Stomach (tissue), 8 donors: ENCODE measurements at regions not wholly inside any gene's neighbourhood (a gene's known extent, or its start where the extent isn't known, plus 50 kb on each side); places are given as distances from the start of the nearest gene placed in this dataset.

Experiments
- DNase-seq, 2 donors: peaks; one replicate each; pipeline versions ENCODE4 v3.0.0 to v3.0.0-alpha.2; 2013 to 2019
- H3K27ac ChIP-seq, 5 donors: fragments of 200-600 bp in 4 of 5; sonication (generic) in 4 of 5; one replicate each; pipeline ENCODE4 v1.5.1; 2013 to 2019; ENCODE audit warnings: mild to moderate bottlenecking in 1 of 5, moderate library complexity in 1 of 5
- H3K27me3 ChIP-seq, 3 donors: fragments of 200-600 bp; sonication (generic); one replicate each; pipeline ENCODE4 v1.5.1; 2017 to 2019; ENCODE audit warnings: mixed run types in 1 of 3
- H3K36me3 ChIP-seq, 4 donors: fragments of 200-600 bp; sonication (generic); 1 replicate in 3 of 4; 2 replicates in 1 of 4; pipeline ENCODE4 v1.5.1; 2016 to 2019
- H3K4me1 ChIP-seq, 4 donors: fragments of 200-600 bp; sonication (generic); one replicate each; pipeline ENCODE4 v1.5.1; 2016 to 2019
- H3K4me3 ChIP-seq, 4 donors: fragments of 200-600 bp; sonication (generic) in 3 of 4; one replicate each; pipeline ENCODE4 v1.5.1; 2016 to 2019; ENCODE audit warnings: mild to moderate bottlenecking in 1 of 4
- H3K9me3 ChIP-seq, 4 donors: fragments of 200-600 bp; sonication (generic); one replicate each; pipeline ENCODE4 v1.5.1; 2016 to 2019
- CTCF ChIP-seq, 7 experiments: fragments of 450-650 bp in 4 of 7; fragments of 200-600 bp in 3 of 7; sonication (generic) in 3 of 7; IDR thresholded peaks; one replicate each; pipeline ENCODE4 v1.5.1; 2016 to 2019; ENCODE audit warnings: antibody characterized with exemption in 7 of 7, control low read depth in 2 of 7, mild to moderate bottlenecking in 1 of 7
- EP300 ChIP-seq: sonication (generic); formaldehyde crosslinking; IDR thresholded peaks from one replicate; pipeline ENCODE4 v1.6.1; 2017; ENCODE audit warnings: antibody characterized with exemption
- POLR2A ChIP-seq, 4 donors: fragments of 450-650 bp; IDR thresholded peaks; one replicate each; pipeline ENCODE4 v1.6.1; 2016; ENCODE audit warnings: antibody characterized with exemption in 4 of 4, control low read depth in 2 of 4, mild to moderate bottlenecking in 1 of 4, moderate library complexity in 1 of 4
- POLR2AphosphoS5 ChIP-seq, 3 donors: sonication (generic); formaldehyde crosslinking; IDR thresholded peaks; one replicate each; pipeline ENCODE4 v1.6.1; 2016; ENCODE audit warnings: antibody characterized with exemption in 3 of 3
- WGBS, 5 donors: extraction: QIAGEN DNeasy Blood & Tissue Kit in 3 of 5; methylation state at CpG; one replicate each; pipeline versions ENCODE4 v1.1.5 to v1.1.7; 2013 to 2018; 5-methylcytosine and 5-hydroxymethylcytosine counted together
- intact Hi-C: fragments of 100-400 bp; cut with DNase I; formaldehyde crosslinking; loops from one replicate; pipeline ENCODE4 v1.15.1; 2023; ENCODE audit warnings: low total_unique reads
- donor health status: healthy with polysubstance abuse.
- donor health status: Bipolar disorder and iron deficiency.
- donor health status: healthy.

DNA sequence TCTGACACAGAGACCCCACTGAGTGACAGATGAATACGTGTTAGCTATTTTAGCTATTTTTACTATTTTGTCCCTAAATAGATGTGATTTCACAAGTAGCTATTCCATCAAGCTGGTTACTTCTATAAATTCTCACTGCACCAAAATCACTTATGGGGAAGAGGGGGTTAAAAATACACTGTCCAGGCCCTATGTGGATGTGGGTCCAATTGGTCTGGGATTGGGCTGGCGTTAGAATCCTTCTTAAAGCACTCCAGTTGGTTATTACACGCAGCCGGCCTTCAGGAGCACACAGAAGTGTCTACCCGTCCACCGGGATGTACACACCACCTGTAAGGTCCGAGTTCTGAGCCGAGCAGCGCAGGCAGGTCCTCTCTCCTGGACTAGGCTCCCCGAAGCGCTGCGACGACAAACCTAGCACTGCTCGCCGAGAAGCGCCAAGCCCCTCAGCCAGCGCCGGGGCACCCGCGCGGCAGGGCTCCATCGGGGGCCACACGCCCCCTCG lies 222.3 kb upstream of the MKLN1 start:
- Histone ChIP-seq H3K4me3 (peak overlapping the region; percentile 77 to 93 (median 89)), H3K9me3 (no peaks in the 10 kb centered on the region), H3K4me1 (peaks cover 22 to 73% (median 60%) of the 10 kb centered on the region in 4 donors), H3K27ac (peak overlapping the region; percentile 66 to 99 (median 80)), H3K36me3 (peaks cover 0 to 12% (median 2%) of the 10 kb centered on the region in 4 donors), H3K27me3 (no peaks in the 10 kb centered on the region)
- intact Hi-C loops = no loop called here
- no peak for DNase-seq
- TF ChIP-seq POLR2AphosphoS5 (IDR thresholded peaks at IDR 0.05) (no peak), EP300 (no peak), POLR2A (IDR thresholded peaks at IDR 0.05) (no peak), CTCF (IDR thresholded peaks at IDR 0.05) (no peak)
- WGBS, 5 donors = 2 to 5% (median 4%) methylated on average over 10 to 24 of the region's 24 CpGs

DNA sequence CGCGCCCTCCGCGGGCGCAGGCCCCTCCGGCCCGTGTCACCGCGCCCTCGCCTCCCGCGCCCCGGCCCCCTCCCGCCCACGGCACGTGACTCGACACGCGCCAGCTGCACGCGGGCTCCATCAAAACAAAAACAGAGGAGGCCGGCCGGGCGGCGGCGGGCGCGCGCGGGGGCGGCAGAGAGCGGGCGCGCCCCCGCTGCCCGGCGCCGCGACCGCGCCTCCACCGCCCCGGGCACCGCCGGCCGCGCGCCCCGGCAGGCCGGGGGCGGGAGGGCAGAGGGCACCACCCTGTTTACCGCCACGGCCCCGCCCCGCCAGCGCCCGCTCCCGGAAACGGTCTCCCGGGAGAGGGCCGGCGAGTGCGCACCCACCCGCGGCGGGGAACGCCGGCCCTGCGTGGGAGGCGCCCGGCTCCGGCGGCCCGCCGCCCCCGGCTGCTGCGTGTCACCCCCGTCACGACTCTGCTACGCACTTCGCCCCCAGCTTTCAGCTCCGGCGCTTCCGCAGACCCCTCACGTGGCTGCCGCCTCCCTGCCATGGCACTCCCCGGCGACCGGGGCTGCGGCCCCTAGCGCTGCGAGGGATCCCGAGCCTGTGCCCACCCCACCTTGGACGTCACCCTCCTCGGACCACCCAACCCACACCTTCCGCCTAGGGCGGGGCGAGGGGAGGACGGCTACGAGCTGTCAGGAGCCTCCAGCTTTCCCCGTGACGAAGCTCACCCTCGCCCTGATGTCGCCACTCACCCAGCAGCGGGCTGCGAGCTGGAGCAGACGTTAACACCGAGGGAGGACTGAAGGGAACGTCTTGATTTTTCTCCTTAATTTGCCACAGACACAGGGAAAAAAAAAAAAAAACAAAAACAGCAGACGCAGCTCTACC lies 221.6 kb upstream of the MKLN1 start:
- Histone ChIP-seq H3K4me3 (peak overlapping the region; percentile 77 to 93 (median 89)), H3K9me3 (no peaks in the 10 kb centered on the region), H3K27me3 (no peaks in the 10 kb centered on the region), H3K36me3 (peaks cover 0 to 12% (median 0%) of the 10 kb centered on the region in 4 donors), H3K27ac (peak overlapping the region; percentile 90 to 100 (median 99)), H3K4me1 (peaks cover 20 to 73% (median 62%) of the 10 kb centered on the region in 4 donors)
- TF ChIP-seq CTCF (IDR thresholded peaks at IDR 0.05) (no peak), POLR2AphosphoS5 (IDR thresholded peaks at IDR 0.05) (peak; percentile 55 to 90 (median 88)), POLR2A (IDR thresholded peaks at IDR 0.05) (no peak), EP300 (peak; percentile 15)
- intact Hi-C loops = no loop called here
- 0 to 1% (median 1%) methylated on average over 38 to 110 of the region's 110 CpGs for WGBS, 5 donors
- DNase-seq = peak; percentile 83 to 84

GRCh38 chr7:131106681-131107336 lies 220.9 kb upstream of the MKLN1 start:
- no peaks in the 10 kb centered on the region for H3K27me3 ChIP-seq
- no peaks in the 10 kb centered on the region for H3K9me3 ChIP-seq
- H3K4me1 ChIP-seq = peaks cover 15 to 73% (median 62%) of the 10 kb centered on the region in 4 donors
- H3K27ac ChIP-seq = peak overlapping the region; percentile 90 to 100 (median 99)
- peak; percentile 45 to 59 for DNase-seq
- WGBS, 5 donors = 0% methylated on average over 22 to 32 of the region's 32 CpGs
- TF ChIP-seq EP300 (no peak), POLR2AphosphoS5 (IDR thresholded peaks at IDR 0.05) (no peak), CTCF (IDR thresholded peaks at IDR 0.05) (no peak), POLR2A (IDR thresholded peaks at IDR 0.05) (no peak)
- intact Hi-C loops = no loop called here
- H3K4me3 ChIP-seq = peak overlapping the region; percentile 77 to 93 (median 89)
- peaks cover 0 to 12% (median 0%) of the 10 kb centered on the region in 4 donors for H3K36me3 ChIP-seq
